GM18508 (cell line): ENCODE measurements at regions not wholly inside any gene's neighbourhood (a gene's known extent, or its start where the extent isn't known, plus 50 kb on each side); places are given as distances from the start of the nearest gene placed in this dataset.
"Not testable (repeated sequence)": the region's sequence is repeated elsewhere in the genome, so short reads cannot be mapped to it uniquely, and the experiment has no call there.

Source experiments
- ATAC-seq: cut with Tn5 transposase; IDR thresholded peaks from one replicate; pipeline ENCODE4 v1.9.1; 2021; ENCODE audit warnings: moderate number of reproducible peaks; ENCODE audit not compliant: insufficient read depth, unreplicated experiment

GRCh38 chr9:115815786-115816185 lies 337.8 kb upstream of the PAPPA start:
- ATAC-seq, result no peak

- not testable (repeated sequence) for ATAC-seq
These were observed 334.9 kb upstream of the PAPPA start for GRCh38 chr9:115818651-115819050.

GRCh38 chr9:115832031-115832430 lies 321.6 kb upstream of the PAPPA start:
- ATAC-seq, result no peak

GRCh38 chr9:115837618-115838017 lies 316.0 kb upstream of the PAPPA start:
- no peak for ATAC-seq

GRCh38 chr9:115838417-115838816 lies 315.2 kb upstream of the PAPPA start:
- ATAC-seq, result no peak

- ATAC-seq, result not testable (repeated sequence)
These were observed 309.2 kb upstream of the PAPPA start for GRCh38 chr9:115844433-115844832.

- ATAC-seq, result no peak
These were observed 307.8 kb upstream of the PAPPA start for GRCh38 chr9:115845648-115846312.

GRCh38 chr9:115847216-115847615 lies 306.4 kb upstream of the PAPPA start:
- ATAC-seq, result no peak

- no peak for ATAC-seq
These were observed 303.7 kb upstream of the PAPPA start for GRCh38 chr9:115849679-115850412.

GRCh38 chr9:115850548-115851304 lies 302.9 kb upstream of the PAPPA start:
- no peak for ATAC-seq

GRCh38 chr9:115855458-115856133 lies 298.0 kb upstream of the PAPPA start:
- no peak for ATAC-seq

- not testable (repeated sequence) for ATAC-seq
These were observed 295.2 kb upstream of the PAPPA start for GRCh38 chr9:115858421-115858820.

- ATAC-seq, result no peak
These were observed 291.6 kb upstream of the PAPPA start for GRCh38 chr9:115862021-115862420.

GRCh38 chr9:115864581-115864980 lies 289.0 kb upstream of the PAPPA start:
- no peak for ATAC-seq

- no peak for ATAC-seq
These were observed 286.3 kb upstream of the PAPPA start for GRCh38 chr9:115867326-115867725.

GRCh38 chr9:115877852-115878438 lies 275.6 kb upstream of the PAPPA start:
- ATAC-seq, result no peak

GRCh38 chr9:115879451-115879850 lies 274.1 kb upstream of the PAPPA start:
- ATAC-seq, result no peak

- ATAC-seq, result no peak
These were observed 273.2 kb upstream of the PAPPA start for GRCh38 chr9:115880221-115880885.

GRCh38 chr9:115882911-115883310 lies 270.7 kb upstream of the PAPPA start:
- ATAC-seq, result no peak
